HepG2 (cell line): ENCODE measurements at regions not wholly inside any gene's neighbourhood (a gene's known extent, or its start where the extent isn't known, plus 50 kb on each side); places are given as distances from the start of the nearest gene placed in this dataset.

ENCODE experiments used
- HNF4A ChIP-seq: sonication (generic); formaldehyde crosslinking; IDR thresholded peaks from 2 replicates; pipeline ENCODE4 v1.4.0; 2020; ENCODE audit warnings: missing genetic modification reagents
- KAT8 ChIP-seq: IDR thresholded peaks from 2 replicates; pipeline ENCODE4 v1.6.1; 2016; ENCODE audit warnings: missing genetic modification reagents, missing compliant biosample characterization
- KDM6A ChIP-seq: IDR thresholded peaks from 2 replicates; pipeline ENCODE4 v1.6.1; 2016; ENCODE audit warnings: low read depth
- NCOA2 ChIP-seq: sonication (generic); formaldehyde crosslinking; IDR thresholded peaks from 2 replicates; pipeline ENCODE4 v1.8.0; 2022; ENCODE audit warnings: inconsistent platforms
- NKX3-1 ChIP-seq: sonication (generic); formaldehyde crosslinking; IDR thresholded peaks from 2 replicates; pipeline ENCODE4 v1.5.0; 2020; ENCODE audit warnings: missing genetic modification reagents
- RNF2 ChIP-seq: fragments of 450-650 bp; conservative IDR thresholded peaks from 2 replicates; pipeline ENCODE4 v1.6.1; 2016; ENCODE audit warnings: low read depth
- SMAD1 ChIP-seq: sonication (generic); formaldehyde crosslinking; IDR thresholded peaks from 2 replicates; pipeline ENCODE4 v1.4.0; 2020; ENCODE audit warnings: missing genetic modification reagents, low read depth, mild to moderate bottlenecking, borderline replicate concordance
- SMARCC2 ChIP-seq: fragments of 450-650 bp; IDR thresholded peaks from 2 replicates; pipeline ENCODE4 v1.6.1; 2017; ENCODE audit warnings: antibody characterized with exemption, mild to moderate bottlenecking
- SNAI1 ChIP-seq: sonication (generic); formaldehyde crosslinking; IDR thresholded peaks from 2 replicates; pipeline ENCODE4 v1.5.0; 2020; ENCODE audit warnings: mild to moderate bottlenecking, missing genetic modification reagents, borderline replicate concordance
- TBP ChIP-seq: sonication (generic); formaldehyde crosslinking; IDR thresholded peaks from 2 replicates; pipeline ENCODE4 v1.5.0; 2020; ENCODE audit warnings: missing genetic modification reagents
- ZNF569 ChIP-seq: sonication (generic); formaldehyde crosslinking; IDR thresholded peaks from 2 replicates; pipeline ENCODE4 v1.5.0; 2020; ENCODE audit warnings: mild to moderate bottlenecking, missing genetic modification reagents, moderate library complexity, borderline replicate concordance
- ZNF605 ChIP-seq: sonication (generic); formaldehyde crosslinking; IDR thresholded peaks from 2 replicates; pipeline ENCODE4 v1.8.0; 2022; ENCODE audit warnings: mild to moderate bottlenecking, missing genetic modification reagents
- ZNF660 ChIP-seq: sonication (generic); formaldehyde crosslinking; IDR thresholded peaks from 2 replicates; pipeline ENCODE4 v1.5.1; 2020; ENCODE audit warnings: mild to moderate bottlenecking, low read depth, missing genetic modification reagents, borderline replicate concordance
- TF ChIP-seq, protein P1 (sequence below): sonication (generic); formaldehyde crosslinking; IDR thresholded peaks from 2 replicates; pipeline ENCODE4 v1.5.1; 2020; ENCODE audit warnings: missing genetic modification reagents, mild to moderate bottlenecking, borderline replicate concordance
- TF ChIP-seq, protein P2 (sequence below): sonication (generic); formaldehyde crosslinking; conservative IDR thresholded peaks from 2 replicates; pipeline ENCODE4 v1.8.1; 2023; ENCODE audit warnings: missing genetic modification reagents
- TF ChIP-seq, protein P3 (sequence below): sonication (generic); formaldehyde crosslinking; IDR thresholded peaks from 2 replicates; pipeline ENCODE4 v1.4.0; 2020; ENCODE audit warnings: mild to moderate bottlenecking, missing genetic modification reagents
- TF ChIP-seq, protein P4 (sequence below): sonication (generic); formaldehyde crosslinking; conservative IDR thresholded peaks from 2 replicates; pipeline ENCODE4 v1.4.0; 2020; ENCODE audit warnings: mild to moderate bottlenecking, missing genetic modification reagents, moderate library complexity
- TF ChIP-seq, protein P5 (sequence below): sonication (generic); formaldehyde crosslinking; IDR thresholded peaks from 2 replicates; pipeline ENCODE4 v1.4.0; 2020; ENCODE audit warnings: missing genetic modification reagents, borderline replicate concordance
- TF ChIP-seq, protein P6 (sequence below): sonication (generic); formaldehyde crosslinking; IDR thresholded peaks from 2 replicates; pipeline ENCODE4 v1.5.0; 2020; ENCODE audit warnings: missing genetic modification reagents, mild to moderate bottlenecking, borderline replicate concordance

DNA sequence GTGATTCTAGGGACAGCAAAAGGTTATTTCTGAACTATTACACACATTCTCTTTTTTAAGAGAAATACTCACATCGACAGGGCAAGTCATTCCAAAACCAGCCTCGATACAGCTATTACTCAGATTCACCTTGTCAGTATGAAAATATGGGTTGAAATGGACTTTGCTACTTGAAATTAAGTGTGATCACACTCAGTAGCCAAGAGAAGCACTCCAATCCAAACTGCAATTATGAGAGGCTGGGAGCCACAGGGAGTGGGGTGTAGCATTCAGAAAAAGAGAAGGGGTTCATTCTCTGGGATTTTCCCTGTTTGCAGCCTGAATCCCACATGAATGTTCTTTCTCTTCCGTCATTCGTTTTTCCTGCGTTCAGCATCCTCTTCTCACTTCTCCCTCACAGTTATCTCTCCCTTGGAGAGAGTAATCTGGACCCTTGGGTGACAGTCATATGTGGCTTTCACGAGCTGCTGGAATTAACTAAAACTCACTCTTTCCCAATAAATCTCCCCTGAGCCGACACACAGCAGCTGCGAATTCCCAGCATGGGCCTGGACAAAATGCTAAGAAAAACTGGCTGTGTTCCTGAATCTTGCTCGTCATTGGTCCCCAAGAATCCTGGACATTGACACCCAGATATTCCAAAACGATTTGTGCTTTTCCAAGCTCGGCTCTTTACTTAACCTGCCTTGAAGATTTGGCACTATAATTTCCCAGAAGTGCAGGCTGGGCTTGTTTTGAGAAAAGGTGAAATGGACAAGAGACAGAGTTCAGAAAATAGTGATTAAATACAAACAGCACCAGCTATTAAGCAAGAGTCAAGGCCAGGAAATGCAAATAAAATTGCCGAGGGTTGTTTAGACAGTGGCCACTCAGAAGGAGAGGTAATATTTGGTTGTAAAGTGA lies 199.5 kb upstream of the PLEKHG7 start (continued):
- TF ChIP-seq, protein P1, sequence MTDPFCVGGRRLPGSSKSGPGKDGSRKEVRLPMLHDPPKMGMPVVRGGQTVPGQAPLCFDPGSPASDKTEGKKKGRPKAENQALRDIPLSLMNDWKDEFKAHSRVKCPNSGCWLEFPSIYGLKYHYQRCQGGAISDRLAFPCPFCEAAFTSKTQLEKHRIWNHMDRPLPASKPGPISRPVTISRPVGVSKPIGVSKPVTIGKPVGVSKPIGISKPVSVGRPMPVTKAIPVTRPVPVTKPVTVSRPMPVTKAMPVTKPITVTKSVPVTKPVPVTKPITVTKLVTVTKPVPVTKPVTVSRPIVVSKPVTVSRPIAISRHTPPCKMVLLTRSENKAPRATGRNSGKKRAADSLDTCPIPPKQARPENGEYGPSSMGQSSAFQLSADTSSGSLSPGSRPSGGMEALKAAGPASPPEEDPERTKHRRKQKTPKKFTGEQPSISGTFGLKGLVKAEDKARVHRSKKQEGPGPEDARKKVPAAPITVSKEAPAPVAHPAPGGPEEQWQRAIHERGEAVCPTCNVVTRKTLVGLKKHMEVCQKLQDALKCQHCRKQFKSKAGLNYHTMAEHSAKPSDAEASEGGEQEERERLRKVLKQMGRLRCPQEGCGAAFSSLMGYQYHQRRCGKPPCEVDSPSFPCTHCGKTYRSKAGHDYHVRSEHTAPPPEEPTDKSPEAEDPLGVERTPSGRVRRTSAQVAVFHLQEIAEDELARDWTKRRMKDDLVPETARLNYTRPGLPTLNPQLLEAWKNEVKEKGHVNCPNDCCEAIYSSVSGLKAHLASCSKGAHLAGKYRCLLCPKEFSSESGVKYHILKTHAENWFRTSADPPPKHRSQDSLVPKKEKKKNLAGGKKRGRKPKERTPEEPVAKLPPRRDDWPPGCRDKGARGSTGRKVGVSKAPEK, result no peak
- TF ChIP-seq NCOA2 (CRISPR knock-in tag) (peak; percentile 89), KDM6A (CRISPR knock-in tag) (peak; percentile 84), NKX3-1 (CRISPR knock-in tag) (0 out of 2 replicates have a peak, but pooled peaks have one; percentile 37), HNF4A (CRISPR knock-in tag) (peak; percentile 85), TBP (CRISPR knock-in tag) (no peak), SMARCC2 (no peak), SMAD1 (CRISPR knock-in tag) (no peak), ZNF605 (CRISPR knock-in tag) (no peak), KAT8 (CRISPR knock-in tag) (peak; percentile 20; the same call in 1 of the 2 replicates), ZNF660 (no peak), RNF2 (no peak), SNAI1 (CRISPR knock-in tag) (no peak), ZNF569 (CRISPR knock-in tag) (no peak)
- TF ChIP-seq, protein P2, sequence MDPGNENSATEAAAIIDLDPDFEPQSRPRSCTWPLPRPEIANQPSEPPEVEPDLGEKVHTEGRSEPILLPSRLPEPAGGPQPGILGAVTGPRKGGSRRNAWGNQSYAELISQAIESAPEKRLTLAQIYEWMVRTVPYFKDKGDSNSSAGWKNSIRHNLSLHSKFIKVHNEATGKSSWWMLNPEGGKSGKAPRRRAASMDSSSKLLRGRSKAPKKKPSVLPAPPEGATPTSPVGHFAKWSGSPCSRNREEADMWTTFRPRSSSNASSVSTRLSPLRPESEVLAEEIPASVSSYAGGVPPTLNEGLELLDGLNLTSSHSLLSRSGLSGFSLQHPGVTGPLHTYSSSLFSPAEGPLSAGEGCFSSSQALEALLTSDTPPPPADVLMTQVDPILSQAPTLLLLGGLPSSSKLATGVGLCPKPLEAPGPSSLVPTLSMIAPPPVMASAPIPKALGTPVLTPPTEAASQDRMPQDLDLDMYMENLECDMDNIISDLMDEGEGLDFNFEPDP (CRISPR knock-in tag), result no peak
- TF ChIP-seq, protein P3, sequence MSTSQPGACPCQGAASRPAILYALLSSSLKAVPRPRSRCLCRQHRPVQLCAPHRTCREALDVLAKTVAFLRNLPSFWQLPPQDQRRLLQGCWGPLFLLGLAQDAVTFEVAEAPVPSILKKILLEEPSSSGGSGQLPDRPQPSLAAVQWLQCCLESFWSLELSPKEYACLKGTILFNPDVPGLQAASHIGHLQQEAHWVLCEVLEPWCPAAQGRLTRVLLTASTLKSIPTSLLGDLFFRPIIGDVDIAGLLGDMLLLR (CRISPR knock-in tag), result no peak
- TF ChIP-seq, protein P4, sequence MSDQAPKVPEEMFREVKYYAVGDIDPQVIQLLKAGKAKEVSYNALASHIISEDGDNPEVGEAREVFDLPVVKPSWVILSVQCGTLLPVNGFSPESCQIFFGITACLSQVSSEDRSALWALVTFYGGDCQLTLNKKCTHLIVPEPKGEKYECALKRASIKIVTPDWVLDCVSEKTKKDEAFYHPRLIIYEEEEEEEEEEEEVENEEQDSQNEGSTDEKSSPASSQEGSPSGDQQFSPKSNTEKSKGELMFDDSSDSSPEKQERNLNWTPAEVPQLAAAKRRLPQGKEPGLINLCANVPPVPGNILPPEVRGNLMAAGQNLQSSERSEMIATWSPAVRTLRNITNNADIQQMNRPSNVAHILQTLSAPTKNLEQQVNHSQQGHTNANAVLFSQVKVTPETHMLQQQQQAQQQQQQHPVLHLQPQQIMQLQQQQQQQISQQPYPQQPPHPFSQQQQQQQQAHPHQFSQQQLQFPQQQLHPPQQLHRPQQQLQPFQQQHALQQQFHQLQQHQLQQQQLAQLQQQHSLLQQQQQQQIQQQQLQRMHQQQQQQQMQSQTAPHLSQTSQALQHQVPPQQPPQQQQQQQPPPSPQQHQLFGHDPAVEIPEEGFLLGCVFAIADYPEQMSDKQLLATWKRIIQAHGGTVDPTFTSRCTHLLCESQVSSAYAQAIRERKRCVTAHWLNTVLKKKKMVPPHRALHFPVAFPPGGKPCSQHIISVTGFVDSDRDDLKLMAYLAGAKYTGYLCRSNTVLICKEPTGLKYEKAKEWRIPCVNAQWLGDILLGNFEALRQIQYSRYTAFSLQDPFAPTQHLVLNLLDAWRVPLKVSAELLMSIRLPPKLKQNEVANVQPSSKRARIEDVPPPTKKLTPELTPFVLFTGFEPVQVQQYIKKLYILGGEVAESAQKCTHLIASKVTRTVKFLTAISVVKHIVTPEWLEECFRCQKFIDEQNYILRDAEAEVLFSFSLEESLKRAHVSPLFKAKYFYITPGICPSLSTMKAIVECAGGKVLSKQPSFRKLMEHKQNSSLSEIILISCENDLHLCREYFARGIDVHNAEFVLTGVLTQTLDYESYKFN, result peak; percentile 89
- TF ChIP-seq, protein P5, sequence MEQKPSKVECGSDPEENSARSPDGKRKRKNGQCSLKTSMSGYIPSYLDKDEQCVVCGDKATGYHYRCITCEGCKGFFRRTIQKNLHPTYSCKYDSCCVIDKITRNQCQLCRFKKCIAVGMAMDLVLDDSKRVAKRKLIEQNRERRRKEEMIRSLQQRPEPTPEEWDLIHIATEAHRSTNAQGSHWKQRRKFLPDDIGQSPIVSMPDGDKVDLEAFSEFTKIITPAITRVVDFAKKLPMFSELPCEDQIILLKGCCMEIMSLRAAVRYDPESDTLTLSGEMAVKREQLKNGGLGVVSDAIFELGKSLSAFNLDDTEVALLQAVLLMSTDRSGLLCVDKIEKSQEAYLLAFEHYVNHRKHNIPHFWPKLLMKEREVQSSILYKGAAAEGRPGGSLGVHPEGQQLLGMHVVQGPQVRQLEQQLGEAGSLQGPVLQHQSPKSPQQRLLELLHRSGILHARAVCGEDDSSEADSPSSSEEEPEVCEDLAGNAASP (CRISPR knock-in tag), result peak; percentile 18; the same call in 1 of the 2 replicates
- TF ChIP-seq, protein P6, sequence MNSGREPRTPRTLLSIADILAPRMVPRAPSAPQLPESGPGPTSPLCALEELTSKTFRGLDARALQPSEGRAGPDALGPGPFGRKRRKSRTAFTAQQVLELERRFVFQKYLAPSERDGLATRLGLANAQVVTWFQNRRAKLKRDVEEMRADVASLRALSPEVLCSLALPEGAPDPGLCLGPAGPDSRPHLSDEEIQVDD (CRISPR knock-in tag), result no peak
